ENCODE measurements at regions not wholly inside any gene's neighbourhood (a gene's known extent, or its start where the extent isn't known, plus 50 kb on each side); places are given as distances from the start of the nearest gene placed in this dataset.

DNA sequence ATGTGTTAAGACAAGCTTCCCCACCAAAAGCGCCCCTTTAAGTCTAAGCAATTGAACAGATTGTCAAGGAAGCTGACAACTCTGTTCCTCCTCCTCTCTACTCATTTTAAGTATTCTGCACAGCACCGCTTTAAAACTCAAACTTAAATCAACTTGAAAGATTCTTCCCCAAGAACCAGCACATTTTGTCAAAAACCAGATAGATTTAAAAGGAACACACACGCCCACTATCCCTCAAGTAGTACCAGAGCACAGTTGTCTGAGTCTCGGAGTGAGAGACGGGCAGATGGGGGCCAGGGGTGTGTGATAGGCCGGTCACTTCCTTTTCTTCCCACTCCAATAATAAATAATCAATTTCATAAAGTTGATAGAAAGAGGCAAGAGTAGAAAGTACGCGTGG lies 67.7 kb upstream of the POU3F3 start:
- POLR2A ChIA-PET: no interaction called here
- no peak for DNase-seq (ENCODE audit: extremely low spot score)
- CTCF ChIA-PET: no interaction called here
- TF ChIP-seq, protein P1, sequence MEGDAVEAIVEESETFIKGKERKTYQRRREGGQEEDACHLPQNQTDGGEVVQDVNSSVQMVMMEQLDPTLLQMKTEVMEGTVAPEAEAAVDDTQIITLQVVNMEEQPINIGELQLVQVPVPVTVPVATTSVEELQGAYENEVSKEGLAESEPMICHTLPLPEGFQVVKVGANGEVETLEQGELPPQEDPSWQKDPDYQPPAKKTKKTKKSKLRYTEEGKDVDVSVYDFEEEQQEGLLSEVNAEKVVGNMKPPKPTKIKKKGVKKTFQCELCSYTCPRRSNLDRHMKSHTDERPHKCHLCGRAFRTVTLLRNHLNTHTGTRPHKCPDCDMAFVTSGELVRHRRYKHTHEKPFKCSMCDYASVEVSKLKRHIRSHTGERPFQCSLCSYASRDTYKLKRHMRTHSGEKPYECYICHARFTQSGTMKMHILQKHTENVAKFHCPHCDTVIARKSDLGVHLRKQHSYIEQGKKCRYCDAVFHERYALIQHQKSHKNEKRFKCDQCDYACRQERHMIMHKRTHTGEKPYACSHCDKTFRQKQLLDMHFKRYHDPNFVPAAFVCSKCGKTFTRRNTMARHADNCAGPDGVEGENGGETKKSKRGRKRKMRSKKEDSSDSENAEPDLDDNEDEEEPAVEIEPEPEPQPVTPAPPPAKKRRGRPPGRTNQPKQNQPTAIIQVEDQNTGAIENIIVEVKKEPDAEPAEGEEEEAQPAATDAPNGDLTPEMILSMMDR (IDR thresholded peaks at IDR 0.05; ENCODE audit: control extremely low read depth, extremely low read depth, low read depth, missing control alignments): no peak

DNA sequence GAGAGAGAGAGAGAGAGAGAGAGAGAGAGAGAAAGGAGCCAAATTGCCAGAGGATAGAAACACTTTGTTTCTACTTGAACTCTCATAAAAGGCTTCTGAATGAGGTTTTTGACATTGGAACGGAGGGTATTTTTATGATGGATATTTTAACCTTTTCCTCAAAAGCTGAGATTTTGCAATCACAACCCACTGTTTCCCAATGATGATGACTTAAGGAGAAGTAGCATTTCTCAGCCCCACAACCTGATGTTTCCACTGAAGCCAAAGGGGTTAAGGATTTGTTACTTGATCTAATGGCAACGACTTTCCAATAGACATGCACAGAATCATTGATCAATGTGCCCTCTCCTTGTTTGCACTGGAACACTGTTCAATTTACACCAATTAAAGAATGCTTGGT lies 67.1 kb upstream of the POU3F3 start:
- ChIA-PET POLR2A (no interaction called here), CTCF (no interaction called here)
- DNase-seq (ENCODE audit: extremely low spot score): no peak
- TF ChIP-seq, protein P1 (IDR thresholded peaks at IDR 0.05; ENCODE audit: control extremely low read depth, extremely low read depth, low read depth, missing control alignments): no peak

DNA sequence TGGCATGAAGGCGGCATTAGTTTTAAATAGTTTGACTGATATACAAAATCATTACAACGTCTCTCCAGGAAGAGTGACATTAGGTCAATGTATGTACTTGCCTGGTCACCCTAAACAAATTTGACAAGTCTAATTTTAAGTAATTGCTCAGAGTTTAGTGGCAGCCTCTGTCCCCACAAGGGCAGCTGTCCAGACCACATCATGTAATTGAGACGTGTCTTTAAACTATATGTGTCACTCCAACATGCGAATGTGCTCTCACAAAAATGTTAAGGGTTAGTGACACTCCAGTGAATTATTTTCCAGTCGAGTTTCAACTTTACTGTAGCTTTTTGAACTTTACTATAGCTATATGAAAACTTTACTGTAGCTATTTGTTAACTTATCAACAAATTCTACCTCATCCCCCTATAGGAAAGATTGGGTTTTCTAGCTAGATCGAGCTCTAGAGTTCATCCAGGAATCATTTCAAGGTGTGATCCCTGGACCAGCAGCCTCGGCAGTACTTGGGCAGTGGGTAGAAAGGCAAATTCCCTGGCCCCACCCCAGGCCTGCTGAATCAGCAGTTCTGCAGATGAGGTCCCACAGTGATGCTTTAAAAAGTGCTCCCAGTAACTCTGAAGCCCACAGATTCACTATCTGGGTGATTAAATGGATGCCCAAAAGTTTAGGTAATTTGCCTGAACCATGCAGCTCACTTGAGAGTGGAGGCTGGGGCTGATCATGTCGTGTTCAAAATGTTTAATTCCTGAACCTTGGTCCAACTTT lies 66.4 kb upstream of the POU3F3 start:
- ChIA-PET CTCF (no interaction called here), POLR2A (no interaction called here)
- no peak for DNase-seq (ENCODE audit: extremely low spot score)
- TF ChIP-seq, protein P1 (IDR thresholded peaks at IDR 0.05; ENCODE audit: control extremely low read depth, extremely low read depth, low read depth, missing control alignments): no peak

DNA sequence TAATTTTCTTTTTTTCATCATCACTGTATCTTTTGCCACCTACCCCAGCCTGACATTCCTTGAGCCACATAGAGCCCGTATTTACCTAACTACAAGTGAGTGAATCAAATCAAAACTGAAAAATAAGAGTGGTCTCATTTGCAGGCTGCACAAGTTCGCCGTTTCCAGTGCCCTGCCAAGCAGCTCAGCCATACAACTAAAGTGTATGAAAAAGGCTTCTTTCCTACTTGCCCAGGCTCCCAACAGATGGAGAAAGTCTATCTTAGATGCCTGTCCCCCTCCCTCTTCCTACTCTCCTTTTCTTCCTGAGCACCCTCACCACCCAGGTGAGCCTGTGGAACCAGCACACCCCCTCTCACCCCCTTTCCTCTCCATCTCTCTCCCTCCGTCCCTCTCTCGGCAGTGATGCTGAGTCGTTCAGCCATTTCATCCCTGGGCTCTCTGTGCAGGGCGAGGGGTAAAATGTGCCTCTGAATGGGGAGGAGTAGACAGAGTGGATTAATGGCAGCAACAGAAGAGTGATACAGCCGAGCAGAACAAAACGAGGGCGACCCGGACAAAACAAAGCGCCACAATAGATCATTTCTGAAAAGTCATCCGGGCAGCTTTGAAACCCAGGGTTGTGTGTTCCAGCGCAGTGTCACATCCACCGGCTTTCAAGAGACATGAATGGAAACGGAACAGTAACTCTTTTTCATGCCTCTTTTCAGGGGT lies 65.0 kb upstream of the POU3F3 start:
- TF ChIP-seq, protein P1 (IDR thresholded peaks at IDR 0.05; ENCODE audit: control extremely low read depth, extremely low read depth, low read depth, missing control alignments): no peak
- ChIA-PET CTCF (no interaction called here), POLR2A (no interaction called here)
- DNase-seq (ENCODE audit: extremely low spot score): no peak

DNA sequence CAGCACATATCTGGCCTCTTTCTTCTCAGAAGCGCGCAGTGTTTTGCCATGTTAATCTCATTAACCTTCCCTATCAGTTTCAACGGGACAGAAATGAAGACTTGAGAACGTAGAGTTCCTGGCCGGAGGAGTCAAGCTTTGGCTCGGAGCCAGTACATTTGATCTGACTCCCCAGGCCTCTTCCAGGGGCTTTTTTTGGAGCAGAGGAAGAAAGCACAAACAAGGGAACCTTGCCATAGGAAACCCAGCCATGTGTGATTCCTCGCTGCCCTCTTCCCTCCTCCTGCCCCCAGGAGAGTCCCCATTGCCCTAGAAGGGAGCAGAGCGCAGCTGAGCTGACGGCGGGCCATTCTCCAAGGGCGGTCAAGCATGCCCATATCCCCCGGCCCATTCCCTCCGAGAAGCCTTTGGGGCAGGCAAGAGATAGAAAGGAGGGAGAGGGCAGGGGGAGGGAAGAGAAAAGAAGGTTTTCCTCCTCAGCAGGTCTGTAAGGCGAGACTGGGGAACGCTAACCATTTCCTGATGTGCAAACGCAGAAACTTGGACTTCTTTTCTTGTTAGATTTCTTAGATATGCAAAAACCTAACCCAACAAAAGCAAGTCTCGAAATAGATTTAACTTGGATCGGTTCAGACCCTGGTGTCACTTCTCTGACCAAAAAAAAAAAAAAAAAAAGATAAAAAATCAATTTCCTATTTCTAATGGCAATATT lies 63.7 kb upstream of the POU3F3 start:
- TF ChIP-seq, protein P1 (IDR thresholded peaks at IDR 0.05; ENCODE audit: control extremely low read depth, extremely low read depth, low read depth, missing control alignments): no peak
- DNase-seq (ENCODE audit: extremely low spot score): no peak
- CTCF ChIA-PET: interaction anchor here (1.0 kb wide), 1 partner anchor 10 kb away, joined by 3 read pairs; no protein-coding TSS in a partner anchor
- POLR2A ChIA-PET: no interaction called here

DNA sequence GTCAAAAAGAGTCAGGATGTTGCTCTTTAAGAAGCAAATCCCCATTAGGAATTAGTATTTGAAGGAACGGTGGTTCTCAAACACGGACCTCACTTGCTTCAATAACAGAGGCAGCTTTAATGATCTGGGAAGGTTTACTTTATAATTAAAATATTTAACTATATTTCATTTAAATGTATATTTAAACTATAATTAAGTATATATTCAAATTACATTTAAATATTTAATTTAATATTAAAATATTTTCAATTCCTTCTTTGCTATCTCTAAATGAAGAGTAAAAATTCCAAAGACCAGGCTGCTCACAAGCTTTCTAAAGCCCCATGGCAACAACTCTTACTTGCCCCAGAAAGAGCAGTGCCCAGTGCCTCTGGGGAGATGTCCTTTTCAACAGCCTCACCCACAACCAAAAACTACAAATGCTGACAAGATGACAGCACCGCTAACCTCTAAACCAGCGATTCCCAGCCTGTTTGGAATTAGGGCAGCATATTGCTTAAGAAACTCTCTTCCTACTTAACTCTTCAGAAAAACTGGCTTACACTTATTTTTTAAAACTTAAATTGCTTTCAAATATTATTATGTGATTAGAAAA lies 62.9 kb upstream of the POU3F3 start:
- ChIA-PET CTCF (interaction anchor here (1.0 kb wide), 1 partner anchor 9 kb away, joined by 3 read pairs; no protein-coding TSS in a partner anchor), POLR2A (no interaction called here)
- TF ChIP-seq, protein P1 (IDR thresholded peaks at IDR 0.05; ENCODE audit: control extremely low read depth, extremely low read depth, low read depth, missing control alignments): no peak
- DNase-seq (ENCODE audit: extremely low spot score): no peak
